Naive thymus-derived CD4-positive, alpha-beta T cell (primary cell): ENCODE measurements at regions not wholly inside any gene's neighbourhood (a gene's known extent, or its start where the extent isn't known, plus 50 kb on each side); places are given as distances from the start of the nearest gene placed in this dataset.

Experiments
- ATAC-seq: fragments of 150-1000 bp; cut with Tn5 transposase; 2 replicates; pipeline ENCODE4 v1.10.0; 2021; ENCODE audit warnings: mild to moderate bottlenecking, moderate library complexity
- CTCF ChIA-PET: fragments of 350-600 bp; sonication (Branson Sonifier 250); formaldehyde crosslinking; loops from one replicate; lab custom pipeline; 2021; ENCODE audit warnings: antibody characterized with exemption; lab: Charles Lee
- POLR2A ChIA-PET: fragments of 350-600 bp; sonication (Branson Sonifier 250); formaldehyde crosslinking; loops from one replicate; lab custom pipeline; 2021; ENCODE audit warnings: antibody characterized with exemption, inconsistent platforms; lab: Charles Lee
- DNase-seq, 9 donors: peaks; one replicate each; pipeline versions ENCODE4 v3.0.0 to v3.0.0-alpha.2; 2020 to 2022; ENCODE audit warnings: mixed read lengths in 1 of 9
- H3K27ac ChIP-seq: one replicate; pipeline ENCODE4 v1.7.0; 2013; ENCODE audit warnings: mild to moderate bottlenecking, low read depth, low read length, moderate library complexity
- H3K27me3 ChIP-seq, 2 donors: one replicate each; pipeline ENCODE4 v1.7.0; 2013; ENCODE audit warnings: low read length in 2 of 2, mild to moderate bottlenecking in 2 of 2, moderate library complexity in 2 of 2; ENCODE audit not compliant: control insufficient read depth in 2 of 2, insufficient read depth in 2 of 2
- H3K36me3 ChIP-seq, 3 experiments: 1 replicate in 2 of 3; 2 replicates in 1 of 3; pipeline ENCODE4 v1.7.0; 2013; ENCODE audit warnings: low read length in 3 of 3, mild to moderate bottlenecking in 3 of 3, moderate library complexity in 1 of 3; ENCODE audit not compliant: insufficient read depth in 3 of 3, control insufficient read depth in 2 of 3
- H3K4me1 ChIP-seq, 2 donors: one replicate each; pipeline ENCODE4 v1.7.0; 2013; ENCODE audit warnings: low read length in 2 of 2, mild to moderate bottlenecking in 2 of 2, moderate library complexity in 1 of 2; ENCODE audit not compliant: control insufficient read depth in 2 of 2, insufficient read depth in 2 of 2
- H3K4me3 ChIP-seq: 2 replicates; pipeline ENCODE4 v1.7.0; 2013; ENCODE audit warnings: mild to moderate bottlenecking, low read length
- H3K9me3 ChIP-seq, 3 experiments: 1 replicate in 2 of 3; 2 replicates in 1 of 3; pipeline ENCODE4 v1.7.0; 2013; ENCODE audit warnings: low read length in 3 of 3; ENCODE audit not compliant: control insufficient read depth in 2 of 3
- H3K27ac Mint-ChIP-seq, 9 donors: one replicate each; pipeline ENCODE4 v1.8.0; 2020 to 2022; ENCODE audit warnings: mixed read lengths in 9 of 9, mild to moderate bottlenecking in 8 of 9, moderate library complexity in 5 of 9, inconsistent platforms in 2 of 9
- H3K27me3 Mint-ChIP-seq, 5 donors: one replicate each; pipeline ENCODE4 v1.8.0; 2021 to 2022; ENCODE audit warnings: mixed read lengths in 5 of 5, mild to moderate bottlenecking in 1 of 5
- H3K36me3 Mint-ChIP-seq, 5 donors: one replicate each; pipeline ENCODE4 v1.8.0; 2020 to 2022; ENCODE audit warnings: mixed read lengths in 5 of 5, mild to moderate bottlenecking in 3 of 5, inconsistent platforms in 1 of 5
- H3K4me1 Mint-ChIP-seq, 7 donors: one replicate each; pipeline ENCODE4 v1.8.0; 2020 to 2022; ENCODE audit warnings: mixed read lengths in 7 of 7, mild to moderate bottlenecking in 3 of 7, inconsistent platforms in 1 of 7
- H3K4me3 Mint-ChIP-seq, 10 donors: one replicate each; pipeline ENCODE4 v1.8.0; 2020 to 2022; ENCODE audit warnings: mild to moderate bottlenecking in 10 of 10, mixed read lengths in 10 of 10, moderate library complexity in 6 of 10, inconsistent platforms in 2 of 10
- H3K9me3 Mint-ChIP-seq, 11 donors: one replicate each; pipeline ENCODE4 v1.8.0; 2020 to 2022; ENCODE audit warnings: mixed read lengths in 11 of 11, mild to moderate bottlenecking in 4 of 11, inconsistent platforms in 1 of 11, moderate library complexity in 1 of 11
- intact Hi-C, 2 donors: fragments of 100-400 bp; cut with micrococcal nuclease; formaldehyde crosslinking; loops; one replicate each; pipeline ENCODE4 v1.15.1; 2023

- Mint-ChIP-seq H3K27ac (no peak overlapping the region), H3K9me3 (peaks cover 0 to 12% (median 6%) of the 10 kb centered on the region in 11 donors), H3K4me3 (no peak overlapping the region), H3K4me1 (no peaks in the 10 kb centered on the region), H3K27me3 (no peaks in the 10 kb centered on the region), H3K36me3 (peaks cover 0 to 4% (median 0%) of the 10 kb centered on the region in 5 donors)
- Histone ChIP-seq H3K4me1 (no peaks in the 10 kb centered on the region), H3K36me3 (no peaks in the 10 kb centered on the region), H3K4me3 (no peak overlapping the region), H3K9me3 (no peaks in the 10 kb centered on the region), H3K27ac (no peak overlapping the region), H3K27me3 (no peaks in the 10 kb centered on the region)
- POLR2A ChIA-PET, result no interaction called here
- DNase-seq, result no peak
- CTCF ChIA-PET, result no interaction called here
- intact Hi-C loops, result no loop called here
- ATAC-seq, result no peak
These were observed 1201.6 kb upstream of the MAP3K7 start for GRCh38 chr6:91788501-91788900.

- POLR2A ChIA-PET, result no interaction called here
- ATAC-seq, result no peak
These were observed 1199.8 kb upstream of the MAP3K7 start for GRCh38 chr6:91786474-91787184.

GRCh38 chr6:91782802-91783201 lies 1195.9 kb upstream of the MAP3K7 start:
- H3K27me3 Mint-ChIP-seq, result no peaks in the 10 kb centered on the region
- ChIA-PET POLR2A (no interaction called here), CTCF (no interaction called here)
- peaks cover 0 to 4% (median 0%) of the 10 kb centered on the region in 5 donors for H3K36me3 Mint-ChIP-seq
- Histone ChIP-seq H3K27me3 (no peaks in the 10 kb centered on the region), H3K36me3 (no peaks in the 10 kb centered on the region), H3K4me1 (no peaks in the 10 kb centered on the region), H3K4me3 (no peak overlapping the region), H3K27ac (no peak overlapping the region), H3K9me3 (no peaks in the 10 kb centered on the region)
- intact Hi-C loops, result no loop called here
- H3K4me1 Mint-ChIP-seq, result no peaks in the 10 kb centered on the region
- ATAC-seq (no peak), DNase-seq (no peak)
- H3K27ac Mint-ChIP-seq, result no peak overlapping the region
- H3K9me3 Mint-ChIP-seq, result peaks cover 0 to 16% (median 7%) of the 10 kb centered on the region in 11 donors
- no peak overlapping the region for H3K4me3 Mint-ChIP-seq

More at GRCh38 chr6:91786474-91787184, 1199.8 kb upstream of the MAP3K7 start:
- H3K4me1 Mint-ChIP-seq, result no peaks in the 10 kb centered on the region
- H3K27me3 Mint-ChIP-seq, result no peaks in the 10 kb centered on the region
- Histone ChIP-seq H3K27me3 (no peaks in the 10 kb centered on the region), H3K4me3 (no peak overlapping the region), H3K9me3 (no peaks in the 10 kb centered on the region), H3K27ac (no peak overlapping the region), H3K4me1 (no peaks in the 10 kb centered on the region), H3K36me3 (no peaks in the 10 kb centered on the region)
- H3K4me3 Mint-ChIP-seq, result no peak overlapping the region
- H3K27ac Mint-ChIP-seq, result no peak overlapping the region
- intact Hi-C loops, result no loop called here
- no peak for DNase-seq
- CTCF ChIA-PET, result no interaction called here
- peaks cover 0 to 4% (median 0%) of the 10 kb centered on the region in 5 donors for H3K36me3 Mint-ChIP-seq
- H3K9me3 Mint-ChIP-seq, result peaks cover 0 to 12% (median 4%) of the 10 kb centered on the region in 11 donors

- peaks cover 0 to 16% (median 6%) of the 10 kb centered on the region in 11 donors for H3K9me3 Mint-ChIP-seq
- CTCF ChIA-PET, result no interaction called here
- intact Hi-C loops, result no loop called here
These were observed 1195.1 kb upstream of the MAP3K7 start for GRCh38 chr6:91781946-91782345.

GRCh38 chr6:91780270-91780669 lies 1193.4 kb upstream of the MAP3K7 start:
- intact Hi-C loops, result no loop called here

More at GRCh38 chr6:91781946-91782345, 1195.1 kb upstream of the MAP3K7 start:
- ATAC-seq, result no peak
- Histone ChIP-seq H3K9me3 (no peaks in the 10 kb centered on the region), H3K27me3 (no peaks in the 10 kb centered on the region), H3K4me3 (no peak overlapping the region), H3K4me1 (no peaks in the 10 kb centered on the region), H3K27ac (no peak overlapping the region), H3K36me3 (no peaks in the 10 kb centered on the region)
- no peak overlapping the region for H3K27ac Mint-ChIP-seq
- H3K4me3 Mint-ChIP-seq, result no peak overlapping the region
- DNase-seq, result no peak
- no peaks in the 10 kb centered on the region for H3K27me3 Mint-ChIP-seq
- POLR2A ChIA-PET, result no interaction called here
- H3K36me3 Mint-ChIP-seq, result peaks cover 0 to 4% (median 0%) of the 10 kb centered on the region in 5 donors
- H3K4me1 Mint-ChIP-seq, result no peaks in the 10 kb centered on the region

GRCh38 chr6:91761621-91762020 lies 1174.7 kb upstream of the MAP3K7 start:
- POLR2A ChIA-PET, result no interaction called here
- Mint-ChIP-seq H3K36me3 (no peaks in the 10 kb centered on the region), H3K9me3 (peaks cover 0 to 5% (median 0%) of the 10 kb centered on the region in 11 donors), H3K27me3 (no peaks in the 10 kb centered on the region), H3K27ac (no peak overlapping the region), H3K4me1 (no peaks in the 10 kb centered on the region), H3K4me3 (no peak overlapping the region)
- no peak overlapping the region for H3K4me3 ChIP-seq
- H3K9me3 ChIP-seq, result no peaks in the 10 kb centered on the region
- H3K27ac ChIP-seq, result no peak overlapping the region
- H3K4me1 ChIP-seq, result no peaks in the 10 kb centered on the region
- CTCF ChIA-PET, result no interaction called here
- no peaks in the 10 kb centered on the region for H3K36me3 ChIP-seq
- H3K27me3 ChIP-seq, result no peaks in the 10 kb centered on the region
- no peak for DNase-seq
- ATAC-seq, result no peak
- intact Hi-C loops, result no loop called here

More at GRCh38 chr6:91780270-91780669, 1193.4 kb upstream of the MAP3K7 start:
- H3K27ac ChIP-seq, result no peak overlapping the region
- no peak overlapping the region for H3K4me3 ChIP-seq
- POLR2A ChIA-PET, result no interaction called here
- Mint-ChIP-seq H3K27me3 (no peaks in the 10 kb centered on the region), H3K4me1 (no peaks in the 10 kb centered on the region), H3K36me3 (no peaks in the 10 kb centered on the region), H3K9me3 (peaks cover 0 to 23% (median 9%) of the 10 kb centered on the region in 11 donors), H3K27ac (no peak overlapping the region), H3K4me3 (no peak overlapping the region)
- no peak for DNase-seq
- CTCF ChIA-PET, result no interaction called here
- no peaks in the 10 kb centered on the region for H3K27me3 ChIP-seq
- no peak for ATAC-seq
- H3K4me1 ChIP-seq, result no peaks in the 10 kb centered on the region
- no peaks in the 10 kb centered on the region for H3K9me3 ChIP-seq
- no peaks in the 10 kb centered on the region for H3K36me3 ChIP-seq

GRCh38 chr6:91754691-91755090 lies 1167.8 kb upstream of the MAP3K7 start:
- CTCF ChIA-PET, result no interaction called here
- H3K9me3 Mint-ChIP-seq, result peaks cover 0 to 15% (median 0%) of the 10 kb centered on the region in 11 donors
- no peak overlapping the region for H3K27ac Mint-ChIP-seq
- no peaks in the 10 kb centered on the region for H3K9me3 ChIP-seq
- DNase-seq (no peak), ATAC-seq (no peak)
- no peaks in the 10 kb centered on the region for H3K36me3 ChIP-seq
- H3K27ac ChIP-seq, result no peak overlapping the region
- H3K4me3 Mint-ChIP-seq, result no peak overlapping the region
- no peaks in the 10 kb centered on the region for H3K27me3 ChIP-seq
- no peaks in the 10 kb centered on the region for H3K36me3 Mint-ChIP-seq
- intact Hi-C loops, result no loop called here
- H3K4me1 Mint-ChIP-seq, result no peaks in the 10 kb centered on the region
- POLR2A ChIA-PET, result no interaction called here
- H3K27me3 Mint-ChIP-seq, result no peaks in the 10 kb centered on the region
- H3K4me3 ChIP-seq, result no peak overlapping the region
- H3K4me1 ChIP-seq, result no peaks in the 10 kb centered on the region
